SU-DHL-6 (cell line): ENCODE measurements at regions not wholly inside any gene's neighbourhood (a gene's known extent, or its start where the extent isn't known, plus 50 kb on each side); places are given as distances from the start of the nearest gene placed in this dataset.

Experiments used
- CTCF ChIP-seq: fragments of 200-600 bp; sonication (generic); IDR thresholded peaks from one replicate; pipeline ENCODE4 v1.5.1; 2017; ENCODE audit warnings: antibody characterized with exemption, mild to moderate bottlenecking, low read length, moderate library complexity; ENCODE audit not compliant: insufficient read depth, poor library complexity, severe bottlenecking
- EZH2phosphoT487 ChIP-seq: fragments of 200-600 bp; sonication (generic), shearing (Covaris generic); conservative IDR thresholded peaks from 2 replicates; pipeline ENCODE4 v1.6.1; 2018; ENCODE audit warnings: mild to moderate bottlenecking, antibody characterized with exemption, low read length, moderate library complexity, mixed read lengths

- TF ChIP-seq CTCF: no peak
- TF ChIP-seq EZH2phosphoT487: no peak
Measured at GRCh38 chr6:112881828-112882780, 535.0 kb downstream of the RFPL4B start.
